HepG2 (cell line): ENCODE measurements at regions not wholly inside any gene's neighbourhood (a gene's known extent, or its start where the extent isn't known, plus 50 kb on each side); places are given as distances from the start of the nearest gene placed in this dataset.

Experiments
- ATAC-seq: fragments of 200-7000 bp; cut with Tn5 transposase; 3 replicates; pipeline ENCODE4 v1.9.1; 2020; ENCODE audit warnings: mild to moderate bottlenecking, moderate library complexity
- BruUV-seq: library from RNA; stranded (reverse); fragments of 400-500 nt; replicated peaks from 2 replicates; lab custom pipeline; 2021; lab: Mats Ljungman, UMichigan
- CTCF ChIA-PET: fragments of 300-600 bp; formaldehyde crosslinking; extraction: SDS; loops from one replicate; lab custom pipeline; 2021; ENCODE audit warnings: low total read pairs, inconsistent platforms, low intra/inter-chr PET ratio; lab: Yijun Ruan, JAX
- POLR2A ChIA-PET: fragments of 350-600 bp; sonication (Branson Sonifier 250); formaldehyde crosslinking; loops from one replicate; lab custom pipeline; 2020; ENCODE audit warnings: antibody characterized with exemption, inconsistent platforms; lab: Yijun Ruan, JAX
- DNase-seq: peaks from one replicate; pipeline ENCODE4 v3.0.0-alpha.2; 2015; ENCODE audit warnings: low spot score
- FAIRE-seq: peaks from 3 replicates; lab custom pipeline; 2011; peaks lifted over from hg19 to GRCh38; lab: Jason Lieb, UNC
- H2AFZ ChIP-seq: one replicate; pipeline ENCODE4 v1.6.1; 2011; ENCODE audit warnings: low read length, inconsistent platforms
- H3K27ac ChIP-seq: fragments of 300-600 bp; 3 replicates; pipeline ENCODE4 v1.8.0; 2011; ENCODE audit warnings: mixed run types, mild to moderate bottlenecking, mixed read lengths, low read length, inconsistent platforms; ENCODE audit not compliant: insufficient read depth; ENCODE audit errors: extremely low read length
- H3K27me3 ChIP-seq, 2 experiments: fragments of 200-600 bp in 1 of 2; 2 replicates in 1 of 2; 3 replicates in 1 of 2; pipeline versions ENCODE4 v1.6.0 to v1.8.0; 2011; ENCODE audit warnings: low read length in 2 of 2, mild to moderate bottlenecking in 2 of 2, moderate library complexity in 2 of 2, inconsistent platforms in 1 of 2; ENCODE audit not compliant: insufficient read depth in 2 of 2, control insufficient read depth in 1 of 2
- H3K36me3 ChIP-seq, 2 experiments: fragments of 200-600 bp in 1 of 2; replicated peaks in 1 of 2; 2 replicates in 1 of 2; 3 replicates in 1 of 2; pipeline versions ENCODE4 v1.5.1 to v1.8.0; 2011; ENCODE audit warnings: low read length in 2 of 2, inconsistent platforms in 1 of 2; ENCODE audit not compliant: insufficient read depth in 2 of 2, control insufficient read depth in 1 of 2
- H3K4me1 ChIP-seq: 2 replicates; pipeline ENCODE4 v1.5.1; 2012; ENCODE audit warnings: low read length, inconsistent platforms; ENCODE audit not compliant: insufficient read depth
- H3K4me2 ChIP-seq: 2 replicates; pipeline ENCODE4 v1.6.0; 2011; ENCODE audit warnings: low read depth, low read length, inconsistent platforms
- H3K4me3 ChIP-seq, 3 experiments: fragments of 200-600 bp in 1 of 3; sonication (generic), shearing (Covaris generic) in 1 of 3; replicated peaks in 1 of 3; 2 replicates each; pipeline ENCODE4 v1.5.1; 2011 to 2016; ENCODE audit warnings: low read length in 3 of 3, inconsistent platforms in 2 of 3, low read depth in 2 of 3, mild to moderate bottlenecking in 2 of 3, control low read depth in 1 of 3, mixed read lengths in 1 of 3; ENCODE audit not compliant: insufficient read depth in 1 of 3
- H3K79me2 ChIP-seq: one replicate; pipeline ENCODE4 v1.6.1; 2011; ENCODE audit warnings: low read length, inconsistent platforms; ENCODE audit not compliant: insufficient read depth
- H3K9ac ChIP-seq: 2 replicates; pipeline ENCODE4 v1.6.0; 2011; ENCODE audit warnings: mild to moderate bottlenecking, low read depth, low read length, inconsistent platforms; ENCODE audit not compliant: insufficient read depth
- H3K9me3 ChIP-seq: 2 replicates; pipeline ENCODE4 v1.5.1; 2012; ENCODE audit warnings: mild to moderate bottlenecking, low read length
- H4K20me1 ChIP-seq: 2 replicates; pipeline ENCODE4 v1.6.0; 2011; ENCODE audit warnings: inconsistent platforms, mild to moderate bottlenecking, low read length, moderate library complexity; ENCODE audit not compliant: insufficient read depth
- MYC ChIP-seq: sonication (generic); formaldehyde crosslinking; IDR thresholded peaks from 2 replicates; pipeline ENCODE4 v1.9.0; 2021; ENCODE audit warnings: missing genetic modification reagents, borderline replicate concordance
- NFKB2 ChIP-seq: sonication (generic); formaldehyde crosslinking; IDR thresholded peaks from 2 replicates; pipeline ENCODE4 v1.4.0; 2020; ENCODE audit warnings: missing genetic modification reagents, borderline replicate concordance
- PHF5A ChIP-seq: IDR thresholded peaks from one replicate; pipeline ENCODE4 v1.6.1; 2018; ENCODE audit warnings: low read depth, missing genetic modification reagents; ENCODE audit not compliant: unreplicated experiment
- REXO4 ChIP-seq: sonication (generic); formaldehyde crosslinking; IDR thresholded peaks from 2 replicates; pipeline ENCODE4 v1.8.0; 2022; ENCODE audit warnings: missing genetic modification reagents, mild to moderate bottlenecking, borderline replicate concordance
- SMAD9 ChIP-seq: sonication (generic); formaldehyde crosslinking; IDR thresholded peaks from 2 replicates; pipeline ENCODE4 v1.5.1; 2020; ENCODE audit warnings: mild to moderate bottlenecking, missing genetic modification reagents
- ZNF33A ChIP-seq: sonication (generic); formaldehyde crosslinking; IDR thresholded peaks from 2 replicates; pipeline ENCODE4 v1.5.1; 2020; ENCODE audit warnings: missing genetic modification reagents, mild to moderate bottlenecking, moderate library complexity, borderline replicate concordance
- ZNF549 ChIP-seq: sonication (generic); formaldehyde crosslinking; IDR thresholded peaks from 2 replicates; pipeline ENCODE4 v1.5.0; 2020; ENCODE audit warnings: missing genetic modification reagents
- ZNF564 ChIP-seq: sonication (generic); formaldehyde crosslinking; IDR thresholded peaks from 2 replicates; pipeline ENCODE4 v1.8.1; 2023; ENCODE audit warnings: mild to moderate bottlenecking, missing genetic modification reagents
- ZNF569 ChIP-seq: sonication (generic); formaldehyde crosslinking; IDR thresholded peaks from 2 replicates; pipeline ENCODE4 v1.5.0; 2020; ENCODE audit warnings: mild to moderate bottlenecking, missing genetic modification reagents, moderate library complexity, borderline replicate concordance
- ZNF891 ChIP-seq: sonication (generic); formaldehyde crosslinking; IDR thresholded peaks from 2 replicates; pipeline ENCODE4 v1.5.0; 2020; ENCODE audit warnings: mild to moderate bottlenecking, missing genetic modification reagents
- WGBS: methylation state at CpG from one replicate; pipeline ENCODE4 v1.1.6; 2017; ENCODE audit warnings: low lambda C conversion rate; 5-methylcytosine and 5-hydroxymethylcytosine counted together
- in situ Hi-C: cut with HindIII; loops from 2 replicates; pipeline ENCODE4 v1.10.0; 2017; ENCODE audit warnings: low pct_unique_long_range_greater_than_20kb; ENCODE audit not compliant: extremely low pct_ligation_motif_present
- intact Hi-C: fragments of 100-400 bp; cut with micrococcal nuclease; formaldehyde crosslinking; loops from one replicate; pipeline ENCODE4 v1.10.0; 2022; ENCODE audit not compliant: unreplicated experiment

- CTCF ChIA-PET: no interaction called here
- no peaks in the 10 kb centered on the region for H3K79me2 ChIP-seq
- H3K4me1 ChIP-seq: no peaks in the 10 kb centered on the region
- no peak overlapping the region for H3K4me2 ChIP-seq
- H3K36me3 ChIP-seq: no peaks in the 10 kb centered on the region
- no peaks in the 10 kb centered on the region for H4K20me1 ChIP-seq
- H3K4me3 ChIP-seq: no peak overlapping the region
- no TSS peak for BruUV-seq
- no peak overlapping the region for H3K9ac ChIP-seq
- DNase-seq (no peak), FAIRE-seq (no peak), ATAC-seq (no peak)
- WGBS: 15% methylated on average over 5 of the region's 5 CpGs
- H3K27me3 ChIP-seq: no peaks in the 10 kb centered on the region
- H3K27ac ChIP-seq: no peak overlapping the region
- no peak overlapping the region for H2AFZ ChIP-seq
- intact Hi-C loops: no loop called here
- POLR2A ChIA-PET: no interaction called here
- no peaks in the 10 kb centered on the region for H3K9me3 ChIP-seq
- no peak for TF ChIP-seq MYC (CRISPR knock-in tag)
- no peak for TF ChIP-seq ZNF564 (CRISPR knock-in tag)
- no peak for TF ChIP-seq ZNF569
- no peak for TF ChIP-seq PHF5A (CRISPR knock-in tag)
- TF ChIP-seq NFKB2 (CRISPR knock-in tag): no peak
- no peak for TF ChIP-seq REXO4 (CRISPR knock-in tag)
- no peak for TF ChIP-seq ZNF891 (CRISPR knock-in tag)
- TF ChIP-seq SMAD9: no peak
- TF ChIP-seq ZNF549 (CRISPR knock-in tag): no peak
- TF ChIP-seq ZNF33A (CRISPR knock-in tag): no peak
- TF ChIP-seq, all 625 proteins: peak for 0
- in situ Hi-C loops: no loop called here
Observed at GRCh38 chr15:98230975-98231374, 270.5 kb downstream of the ARRDC4 start.
